ENCODE measurements at regions not wholly inside any gene's neighbourhood (a gene's known extent, or its start where the extent isn't known, plus 50 kb on each side); places are given as distances from the start of the nearest gene placed in this dataset.
A peak's percentile ranks its signal among the peaks of the same experiment; 100 is the strongest.
"Not testable (repeated sequence)": the region's sequence is repeated elsewhere in the genome, so short reads cannot be mapped to it uniquely, and the experiment has no call there.

- intact Hi-C loops (cut with DNase I): loop anchor here (10.0 kb wide), 1 partner anchor 280 kb away; the partner anchor contains the start of gene GEMIN5
- DNase-seq (ENCODE audit: low spot score): no peak
These were observed 100.4 kb upstream of the LARP1 start for GRCh38 chr5:154654486-154655371.

GRCh38 chr5:154653764-154654485 is 101.3 kb upstream of the LARP1 start:
- peak; percentile 76 for DNase-seq (ENCODE audit: low spot score)
- intact Hi-C loops (cut with DNase I): loop anchor here (10.0 kb wide), 1 partner anchor 281 kb away; the partner anchor contains the start of gene GEMIN5

- DNase-seq (ENCODE audit: low spot score): peak; percentile 62
- intact Hi-C loops (cut with DNase I): loop anchor here (10.0 kb wide), 1 partner anchor 281 kb away; the partner anchor contains the start of gene GEMIN5
These were observed 101.8 kb upstream of the LARP1 start for GRCh38 chr5:154653418-154653763.

- peak; percentile 51 for DNase-seq (ENCODE audit: low spot score)
- intact Hi-C loops (cut with DNase I): loop anchor here (10.0 kb wide), 1 partner anchor 282 kb away; the partner anchor contains the start of gene GEMIN5
These were observed 102.3 kb upstream of the LARP1 start for GRCh38 chr5:154652746-154653417.

- intact Hi-C loops (cut with DNase I): loop anchor here (10.0 kb wide), 1 partner anchor 283 kb away; the partner anchor contains the start of gene GEMIN5
- DNase-seq (ENCODE audit: low spot score): peak; percentile 62
These were observed 103.4 kb upstream of the LARP1 start for GRCh38 chr5:154651795-154652194.

- intact Hi-C loops (cut with DNase I): loop anchor here (2.0 kb wide), 1 partner anchor 164 kb away; no protein-coding TSS in a partner anchor
- no peak for DNase-seq (ENCODE audit: low spot score)
These were observed 106.5 kb upstream of the LARP1 start for GRCh38 chr5:154648706-154649105.

- intact Hi-C loops (cut with DNase I): loop anchor here (2.0 kb wide), 1 partner anchor 165 kb away; no protein-coding TSS in a partner anchor
- DNase-seq (ENCODE audit: low spot score): no peak
These were observed 106.9 kb upstream of the LARP1 start for GRCh38 chr5:154648229-154648628.

- DNase-seq (ENCODE audit: low spot score): no peak
- intact Hi-C loops (cut with DNase I): loop anchor here (2.0 kb wide), 1 partner anchor 165 kb away; no protein-coding TSS in a partner anchor
These were observed 107.4 kb upstream of the LARP1 start for GRCh38 chr5:154647761-154648145.

- DNase-seq (ENCODE audit: low spot score): no peak
- intact Hi-C loops (cut with DNase I): no loop called here
These were observed 107.9 kb upstream of the LARP1 start for GRCh38 chr5:154647114-154647760.

GRCh38 chr5:154646745-154647113 is 108.4 kb upstream of the LARP1 start:
- no peak for DNase-seq (ENCODE audit: low spot score)
- intact Hi-C loops (cut with DNase I): no loop called here

GRCh38 chr5:154644745-154645411 is 110.3 kb upstream of the LARP1 start:
- DNase-seq (ENCODE audit: low spot score): no peak
- intact Hi-C loops (cut with DNase I): no loop called here

- intact Hi-C loops (cut with DNase I): no loop called here
- DNase-seq (ENCODE audit: low spot score): no peak
These were observed 112.5 kb upstream of the LARP1 start for GRCh38 chr5:154642499-154643245.

GRCh38 chr5:154640213-154640831 is 114.9 kb upstream of the LARP1 start:
- DNase-seq (ENCODE audit: low spot score); intact Hi-C loops (cut with DNase I): not testable (repeated sequence)

- not testable (repeated sequence) for DNase-seq (ENCODE audit: low spot score)
These were observed 118.4 kb upstream of the LARP1 start for GRCh38 chr5:154636786-154637185.

GRCh38 chr5:154636271-154636670 is 118.9 kb upstream of the LARP1 start:
- intact Hi-C loops (cut with DNase I); DNase-seq (ENCODE audit: low spot score): not testable (repeated sequence)

More at GRCh38 chr5:154636786-154637185, 118.4 kb upstream of the LARP1 start:
- intact Hi-C loops (cut with DNase I): not testable (repeated sequence)

- DNase-seq (ENCODE audit: low spot score); intact Hi-C loops (cut with DNase I): not testable (repeated sequence)
These were observed 121.4 kb upstream of the LARP1 start for GRCh38 chr5:154633744-154634143.

- DNase-seq (ENCODE audit: low spot score): no peak
- intact Hi-C loops (cut with DNase I): no loop called here
These were observed 124.0 kb upstream of the LARP1 start for GRCh38 chr5:154631141-154631540.

- intact Hi-C loops (cut with DNase I): no loop called here
- DNase-seq (ENCODE audit: low spot score): no peak
These were observed 124.8 kb upstream of the LARP1 start for GRCh38 chr5:154630410-154630809.
